ENCODE measurements at regions not wholly inside any gene's neighbourhood (a gene's known extent, or its start where the extent isn't known, plus 50 kb on each side); places are given as distances from the start of the nearest gene placed in this dataset.

- Histone ChIP-seq H3K79me2 (ENCODE audit: insufficient read depth, low read length) (no peaks in the 10 kb centered on the region), H4K8ac (replicated peaks; ENCODE audit: insufficient read length, low read depth, low read length) (no peak overlapping the region), H4K5ac (ENCODE audit: insufficient read length, low read depth, low read length) (no peak overlapping the region), H3K18ac (ENCODE audit: insufficient read length, low read depth, low read length) (no peak overlapping the region), H4K20me1 (ENCODE audit: control insufficient read depth, insufficient read depth, insufficient read length) (no peaks in the 10 kb centered on the region), H2BK12ac (ENCODE audit: insufficient read length, low read depth, low read length) (no peak overlapping the region), H3K27ac (ENCODE audit: insufficient read length, low read depth, low read length) (no peak overlapping the region), H3T11ph (ENCODE audit: low read length) (no peak overlapping the region), H3K9me3 (ENCODE audit: control insufficient read depth, low read depth, low read length) (no peaks in the 10 kb centered on the region), H3K79me1 (ENCODE audit: insufficient read depth, low read depth, low read length, poor library complexity, severe bottlenecking) (no peaks in the 10 kb centered on the region), H2BK5ac (ENCODE audit: insufficient read length, low read length) (no peak overlapping the region), H4K91ac (ENCODE audit: insufficient read length, low read depth, low read length) (no peak overlapping the region), H3K14ac (ENCODE audit: insufficient read depth, low read length) (no peak overlapping the region), H3K56ac (ENCODE audit: insufficient read length, low read depth, low read length) (no peak overlapping the region), H2AK5ac (ENCODE audit: insufficient read length, low read length) (no peak overlapping the region), H3K4ac (ENCODE audit: low read depth, low read length) (no peak overlapping the region), H3K23ac (ENCODE audit: insufficient read length, low read depth, low read length) (no peak overlapping the region), H2BK15ac (ENCODE audit: low read depth, low read length) (no peak overlapping the region), H2BK20ac (ENCODE audit: low read depth, low read length, poor library complexity, severe bottlenecking) (no peak overlapping the region), H3K4me2 (ENCODE audit: insufficient read depth, insufficient read length, low read length) (no peak overlapping the region), H3K4me1 (ENCODE audit: insufficient read depth, low read length) (no peaks in the 10 kb centered on the region), H2BK120ac (ENCODE audit: low read depth, low read length, poor library complexity, severe bottlenecking) (no peak overlapping the region), H3K23me2 (ENCODE audit: insufficient read length, low read depth, low read length, poor library complexity, severe bottlenecking) (no peaks in the 10 kb centered on the region), H3K9ac (ENCODE audit: extremely low read depth, insufficient read length, low read length) (no peak overlapping the region), H2AFZ (ENCODE audit: low read length) (no peak overlapping the region), H3K27me3 (ENCODE audit: insufficient read depth, low read length) (no peaks in the 10 kb centered on the region)
- Mint-ChIP-seq H3K4me3 (no peak overlapping the region), H3K9me3 (no peaks in the 10 kb centered on the region), H3K36me3 (ENCODE audit: insufficient read depth in 1 of 3, low read depth in 3 of 3) (no peaks in the 10 kb centered on the region), H3K27me3 (ENCODE audit: low read depth) (no peaks in the 10 kb centered on the region), H3K4me1 (no peaks in the 10 kb centered on the region; a peak in 1 of 4 replicates), H3K27ac (no peak overlapping the region)
- WGBS (ENCODE audit: extremely low coverage, insufficient read length, low lambda C conversion rate): no CpG with 5 or more reads among the region's 1 CpG
- DNase-seq: no peak
- TF ChIP-seq, protein P1, sequence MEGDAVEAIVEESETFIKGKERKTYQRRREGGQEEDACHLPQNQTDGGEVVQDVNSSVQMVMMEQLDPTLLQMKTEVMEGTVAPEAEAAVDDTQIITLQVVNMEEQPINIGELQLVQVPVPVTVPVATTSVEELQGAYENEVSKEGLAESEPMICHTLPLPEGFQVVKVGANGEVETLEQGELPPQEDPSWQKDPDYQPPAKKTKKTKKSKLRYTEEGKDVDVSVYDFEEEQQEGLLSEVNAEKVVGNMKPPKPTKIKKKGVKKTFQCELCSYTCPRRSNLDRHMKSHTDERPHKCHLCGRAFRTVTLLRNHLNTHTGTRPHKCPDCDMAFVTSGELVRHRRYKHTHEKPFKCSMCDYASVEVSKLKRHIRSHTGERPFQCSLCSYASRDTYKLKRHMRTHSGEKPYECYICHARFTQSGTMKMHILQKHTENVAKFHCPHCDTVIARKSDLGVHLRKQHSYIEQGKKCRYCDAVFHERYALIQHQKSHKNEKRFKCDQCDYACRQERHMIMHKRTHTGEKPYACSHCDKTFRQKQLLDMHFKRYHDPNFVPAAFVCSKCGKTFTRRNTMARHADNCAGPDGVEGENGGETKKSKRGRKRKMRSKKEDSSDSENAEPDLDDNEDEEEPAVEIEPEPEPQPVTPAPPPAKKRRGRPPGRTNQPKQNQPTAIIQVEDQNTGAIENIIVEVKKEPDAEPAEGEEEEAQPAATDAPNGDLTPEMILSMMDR (conservative IDR thresholded peaks at IDR 0.05): no peak
These were observed 249.5 kb upstream of the SORCS1 start for GRCh38 chr10:107413971-107414370.

All from H9 (cell line).